NCI-H146 (cell line): ENCODE measurements at regions not wholly inside any gene's neighbourhood (a gene's known extent, or its start where the extent isn't known, plus 50 kb on each side); places are given as distances from the start of the nearest gene placed in this dataset.
"Not testable (repeated sequence)": the region's sequence is repeated elsewhere in the genome, so short reads cannot be mapped to it uniquely, and the experiment has no call there.

ENCODE experiments used
- DNase-seq: peaks from one replicate; lab custom pipeline; 2025; lab: John Stamatoyannopoulos, UW

GRCh38 chr2:43070676-43071502 is 155.5 kb downstream of the ZFP36L2 start:
- DNase-seq, result no peak

GRCh38 chr2:43070030-43070429 is 156.4 kb downstream of the ZFP36L2 start:
- no peak for DNase-seq

GRCh38 chr2:43068631-43069517 is 157.5 kb downstream of the ZFP36L2 start:
- no peak for DNase-seq

GRCh38 chr2:43068041-43068533 is 158.3 kb downstream of the ZFP36L2 start:
- DNase-seq, result no peak

GRCh38 chr2:43067254-43068040 is 159.0 kb downstream of the ZFP36L2 start:
- DNase-seq, result no peak

GRCh38 chr2:43066541-43067253 is 159.7 kb downstream of the ZFP36L2 start:
- not testable (repeated sequence) for DNase-seq

- DNase-seq, result no peak
These were observed 160.5 kb downstream of the ZFP36L2 start for GRCh38 chr2:43065871-43066270.

- no peak for DNase-seq
These were observed 161.4 kb downstream of the ZFP36L2 start for GRCh38 chr2:43065036-43065435.

GRCh38 chr2:43063096-43063495 is 163.3 kb downstream of the ZFP36L2 start:
- DNase-seq, result not testable (repeated sequence)

- no peak for DNase-seq
These were observed 164.3 kb downstream of the ZFP36L2 start for GRCh38 chr2:43062058-43062457.

- DNase-seq, result no peak
These were observed 165.9 kb downstream of the ZFP36L2 start for GRCh38 chr2:43060390-43061016.

- DNase-seq, result no peak
These were observed 167.1 kb downstream of the ZFP36L2 start for GRCh38 chr2:43059183-43059897.

- DNase-seq, result no peak
These were observed 167.7 kb downstream of the ZFP36L2 start for GRCh38 chr2:43058726-43059110.

GRCh38 chr2:43057742-43058725 is 168.4 kb downstream of the ZFP36L2 start:
- no peak for DNase-seq

- no peak for DNase-seq
These were observed 169.2 kb downstream of the ZFP36L2 start for GRCh38 chr2:43057026-43057741.

- no peak for DNase-seq
These were observed 170.4 kb downstream of the ZFP36L2 start for GRCh38 chr2:43055985-43056384.

- no peak for DNase-seq
These were observed 171.1 kb downstream of the ZFP36L2 start for GRCh38 chr2:43055086-43055912.
